Neural progenitor cell (in vitro differentiated cells): ENCODE measurements at regions not wholly inside any gene's neighbourhood (a gene's known extent, or its start where the extent isn't known, plus 50 kb on each side); places are given as distances from the start of the nearest gene placed in this dataset.
"Not testable (repeated sequence)": the region's sequence is repeated elsewhere in the genome, so short reads cannot be mapped to it uniquely, and the experiment has no call there.

Experiments
- EZH2 ChIP-seq: fragments of 200-600 bp; sonication (generic); IDR thresholded peaks from 2 replicates; pipeline ENCODE4 v1.6.1; 2017; ENCODE audit warnings: antibody characterized with exemption, mild to moderate bottlenecking, moderate library complexity
- TF ChIP-seq, protein P1 (sequence below): fragments of 200-600 bp; sonication (generic); IDR thresholded peaks from 2 replicates; pipeline ENCODE4 v1.5.1; 2017; ENCODE audit warnings: antibody characterized with exemption, mild to moderate bottlenecking

DNA sequence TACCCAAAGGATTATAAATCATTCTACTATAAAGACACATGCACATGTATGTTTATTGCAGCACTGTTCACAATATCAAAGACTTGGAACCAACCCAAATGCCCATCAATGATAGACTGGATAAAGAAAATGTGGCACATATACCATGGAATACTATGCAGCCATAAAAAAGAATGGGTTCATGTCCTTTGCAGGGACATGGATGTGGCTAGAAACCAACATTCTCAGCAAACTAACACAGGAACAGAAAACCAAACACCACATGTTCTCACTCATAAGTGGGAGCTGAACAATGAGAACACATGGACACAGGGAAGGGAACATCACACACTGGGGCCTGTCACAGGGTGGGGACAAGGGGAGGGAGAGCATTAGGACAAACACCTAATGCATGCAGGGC, 145.9 kb upstream of the RFC3 start:
- TF ChIP-seq EZH2, result not testable (repeated sequence)
- TF ChIP-seq, protein P1, sequence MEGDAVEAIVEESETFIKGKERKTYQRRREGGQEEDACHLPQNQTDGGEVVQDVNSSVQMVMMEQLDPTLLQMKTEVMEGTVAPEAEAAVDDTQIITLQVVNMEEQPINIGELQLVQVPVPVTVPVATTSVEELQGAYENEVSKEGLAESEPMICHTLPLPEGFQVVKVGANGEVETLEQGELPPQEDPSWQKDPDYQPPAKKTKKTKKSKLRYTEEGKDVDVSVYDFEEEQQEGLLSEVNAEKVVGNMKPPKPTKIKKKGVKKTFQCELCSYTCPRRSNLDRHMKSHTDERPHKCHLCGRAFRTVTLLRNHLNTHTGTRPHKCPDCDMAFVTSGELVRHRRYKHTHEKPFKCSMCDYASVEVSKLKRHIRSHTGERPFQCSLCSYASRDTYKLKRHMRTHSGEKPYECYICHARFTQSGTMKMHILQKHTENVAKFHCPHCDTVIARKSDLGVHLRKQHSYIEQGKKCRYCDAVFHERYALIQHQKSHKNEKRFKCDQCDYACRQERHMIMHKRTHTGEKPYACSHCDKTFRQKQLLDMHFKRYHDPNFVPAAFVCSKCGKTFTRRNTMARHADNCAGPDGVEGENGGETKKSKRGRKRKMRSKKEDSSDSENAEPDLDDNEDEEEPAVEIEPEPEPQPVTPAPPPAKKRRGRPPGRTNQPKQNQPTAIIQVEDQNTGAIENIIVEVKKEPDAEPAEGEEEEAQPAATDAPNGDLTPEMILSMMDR, result not testable (repeated sequence)
